Liver (tissue), 8 donors: ENCODE measurements at regions not wholly inside any gene's neighbourhood (a gene's known extent, or its start where the extent isn't known, plus 50 kb on each side); places are given as distances from the start of the nearest gene placed in this dataset.

ENCODE experiments used
- DNase-seq: peaks from one replicate; pipeline ENCODE4 v3.0.0-alpha.2; 2017; ENCODE audit warnings: low spot score
- H3K27ac ChIP-seq, 2 donors: one replicate each; pipeline ENCODE4 v1.7.0; 2013; ENCODE audit warnings: inconsistent platforms in 2 of 2, low read length in 2 of 2, control low read depth in 1 of 2, low read depth in 1 of 2, mild to moderate bottlenecking in 1 of 2
- H3K27me3 ChIP-seq, 4 donors: one replicate each; pipeline versions ENCODE4 v1.6.1 to v1.7.0; 2013; ENCODE audit warnings: low read length in 3 of 4, inconsistent platforms in 1 of 4, mild to moderate bottlenecking in 1 of 4, moderate library complexity in 1 of 4; ENCODE audit not compliant: control insufficient read depth in 4 of 4, insufficient read depth in 4 of 4
- H3K36me3 ChIP-seq, 4 donors: one replicate each; pipeline versions ENCODE4 v1.6.1 to v1.7.0; 2013; ENCODE audit warnings: low read length in 3 of 4, mild to moderate bottlenecking in 3 of 4, low read depth in 1 of 4, moderate library complexity in 1 of 4; ENCODE audit not compliant: control insufficient read depth in 4 of 4, insufficient read depth in 3 of 4
- H3K4me1 ChIP-seq, 4 donors: one replicate each; pipeline versions ENCODE4 v1.6.1 to v1.7.0; 2013; ENCODE audit warnings: low read length in 3 of 4, mild to moderate bottlenecking in 3 of 4, moderate library complexity in 1 of 4; ENCODE audit not compliant: control insufficient read depth in 4 of 4, insufficient read depth in 4 of 4
- H3K4me3 ChIP-seq, 3 donors: one replicate each; pipeline versions ENCODE4 v1.6.1 to v1.7.0; 2013; ENCODE audit warnings: low read length in 3 of 3, control low read depth in 1 of 3, low read depth in 1 of 3, mild to moderate bottlenecking in 1 of 3
- H3K9ac ChIP-seq, 2 donors: one replicate each; pipeline ENCODE4 v1.7.0; 2013; ENCODE audit warnings: low read length in 2 of 2, mild to moderate bottlenecking in 2 of 2, moderate library complexity in 2 of 2, control low read depth in 1 of 2, low read depth in 1 of 2
- H3K9me3 ChIP-seq, 4 donors: one replicate each; pipeline versions ENCODE4 v1.6.1 to v1.7.0; 2013; ENCODE audit warnings: low read length in 3 of 4; ENCODE audit not compliant: control insufficient read depth in 4 of 4
- EGR1 ChIP-seq, 2 donors: IDR thresholded peaks; 2 replicates each; pipeline ENCODE4 v1.6.1; 2016 to 2018; ENCODE audit warnings: antibody characterized with exemption in 2 of 2, low read depth in 2 of 2
- FOXA1 ChIP-seq: IDR thresholded peaks from 2 replicates; pipeline ENCODE4 v1.6.1; 2016; ENCODE audit warnings: antibody characterized with exemption
- FOXA2 ChIP-seq: IDR thresholded peaks from 2 replicates; pipeline ENCODE4 v1.6.1; 2016; ENCODE audit warnings: antibody characterized with exemption
- GABPA ChIP-seq, 2 donors: IDR thresholded peaks in 1 of 2; conservative IDR thresholded peaks in 1 of 2; 2 replicates each; pipeline ENCODE4 v1.6.1; 2016; ENCODE audit warnings: antibody characterized with exemption in 2 of 2, mild to moderate bottlenecking in 1 of 2, moderate library complexity in 1 of 2
- HNF4A ChIP-seq, 2 donors: conservative IDR thresholded peaks; 2 replicates each; pipeline ENCODE4 v1.6.1; 2016; ENCODE audit warnings: antibody characterized with exemption in 2 of 2, mild to moderate bottlenecking in 2 of 2
- HNF4G ChIP-seq: IDR thresholded peaks from 2 replicates; pipeline ENCODE4 v1.6.1; 2016; ENCODE audit warnings: antibody characterized with exemption
- JUND ChIP-seq, 2 donors: IDR thresholded peaks; 2 replicates each; pipeline ENCODE4 v1.6.1; 2016; ENCODE audit warnings: antibody characterized with exemption in 2 of 2
- NR2F2 ChIP-seq: IDR thresholded peaks from 2 replicates; pipeline ENCODE4 v1.6.1; 2016; ENCODE audit warnings: antibody characterized with exemption
- RXRA ChIP-seq, 2 donors: IDR thresholded peaks; 2 replicates each; pipeline ENCODE4 v1.6.1; 2017 to 2018; ENCODE audit warnings: antibody characterized with exemption in 2 of 2, mild to moderate bottlenecking in 1 of 2
- TAF1 ChIP-seq: conservative IDR thresholded peaks from 2 replicates; pipeline ENCODE4 v1.6.1; 2016; ENCODE audit warnings: antibody characterized with exemption, mild to moderate bottlenecking
- WGBS: extraction: QIAGEN DNeasy Blood & Tissue Kit; methylation state at CpG from one replicate; pipeline ENCODE4 v1.1.7; 2013; 5-methylcytosine and 5-hydroxymethylcytosine counted together
- TF ChIP-seq, protein P1 (sequence below): IDR thresholded peaks from 2 replicates; pipeline ENCODE4 v1.6.1; 2016; ENCODE audit warnings: antibody characterized with exemption
- TF ChIP-seq, protein P2 (sequence below): IDR thresholded peaks from 2 replicates; pipeline ENCODE4 v1.6.1; 2016; ENCODE audit warnings: antibody characterized with exemption, mild to moderate bottlenecking
- TF ChIP-seq, protein P3 (sequence below): fragments of 150-350 bp; IDR thresholded peaks from 2 replicates; pipeline ENCODE4 v1.5.1; 2017; ENCODE audit warnings: improper control_type of control experiment, low read depth, low read length; ENCODE audit not compliant: missing input control
- TF ChIP-seq, protein P4 (sequence below): IDR thresholded peaks from 2 replicates; pipeline ENCODE4 v1.6.1; 2016; ENCODE audit warnings: antibody characterized with exemption
- donor health status: healthy.
- donor health status: healthy.
- donor health status: healthy.
- donor health status: healthy.
- donor health status: healthy.

DNA sequence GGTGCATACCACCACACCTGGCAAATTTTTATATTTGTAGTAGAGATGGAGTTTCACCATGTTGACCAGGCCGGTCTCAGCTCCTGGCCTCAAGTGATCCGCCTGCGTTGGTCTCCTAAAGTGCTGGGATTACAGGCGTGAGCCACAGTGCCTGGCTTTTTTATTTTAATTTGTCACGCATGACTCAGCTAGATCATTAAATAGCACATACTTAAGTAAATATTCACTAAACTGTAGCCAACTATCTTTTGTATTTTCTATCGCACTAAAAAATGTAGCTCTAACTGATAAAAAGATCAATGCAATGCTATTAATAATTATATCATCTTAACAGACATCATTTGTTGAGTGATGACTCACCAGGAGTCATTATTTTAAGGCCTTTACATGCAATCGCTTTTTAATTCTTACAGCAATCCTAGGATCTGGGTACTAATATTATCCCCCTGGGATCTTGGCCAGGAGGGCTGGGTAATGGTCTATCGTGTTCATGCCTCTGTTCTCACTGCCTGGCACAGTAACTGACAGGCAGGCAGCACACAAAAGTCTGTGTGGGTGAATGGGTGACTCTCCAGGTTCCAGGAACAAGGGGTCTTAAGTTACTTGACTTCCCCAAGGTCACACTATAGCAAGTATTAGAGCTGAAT lies 693.5 kb upstream of the EEF2KMT start:
- Histone ChIP-seq H3K27me3 (peaks cover 0 to 4% (median 0%) of the 10 kb centered on the region in 4 donors), H3K36me3 (no peaks in the 10 kb centered on the region), H3K9ac (no peak overlapping the region), H3K27ac (no peak overlapping the region), H3K4me1 (no peaks in the 10 kb centered on the region), H3K4me3 (no peak overlapping the region), H3K9me3 (peaks cover 0 to 3% (median 0%) of the 10 kb centered on the region in 4 donors)
- no peak for DNase-seq
- TF ChIP-seq JUND (IDR thresholded peaks at IDR 0.05), result no peak
- TF ChIP-seq, protein P1, sequence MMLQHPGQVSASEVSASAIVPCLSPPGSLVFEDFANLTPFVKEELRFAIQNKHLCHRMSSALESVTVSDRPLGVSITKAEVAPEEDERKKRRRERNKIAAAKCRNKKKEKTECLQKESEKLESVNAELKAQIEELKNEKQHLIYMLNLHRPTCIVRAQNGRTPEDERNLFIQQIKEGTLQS, result no peak
- TF ChIP-seq, protein P2, sequence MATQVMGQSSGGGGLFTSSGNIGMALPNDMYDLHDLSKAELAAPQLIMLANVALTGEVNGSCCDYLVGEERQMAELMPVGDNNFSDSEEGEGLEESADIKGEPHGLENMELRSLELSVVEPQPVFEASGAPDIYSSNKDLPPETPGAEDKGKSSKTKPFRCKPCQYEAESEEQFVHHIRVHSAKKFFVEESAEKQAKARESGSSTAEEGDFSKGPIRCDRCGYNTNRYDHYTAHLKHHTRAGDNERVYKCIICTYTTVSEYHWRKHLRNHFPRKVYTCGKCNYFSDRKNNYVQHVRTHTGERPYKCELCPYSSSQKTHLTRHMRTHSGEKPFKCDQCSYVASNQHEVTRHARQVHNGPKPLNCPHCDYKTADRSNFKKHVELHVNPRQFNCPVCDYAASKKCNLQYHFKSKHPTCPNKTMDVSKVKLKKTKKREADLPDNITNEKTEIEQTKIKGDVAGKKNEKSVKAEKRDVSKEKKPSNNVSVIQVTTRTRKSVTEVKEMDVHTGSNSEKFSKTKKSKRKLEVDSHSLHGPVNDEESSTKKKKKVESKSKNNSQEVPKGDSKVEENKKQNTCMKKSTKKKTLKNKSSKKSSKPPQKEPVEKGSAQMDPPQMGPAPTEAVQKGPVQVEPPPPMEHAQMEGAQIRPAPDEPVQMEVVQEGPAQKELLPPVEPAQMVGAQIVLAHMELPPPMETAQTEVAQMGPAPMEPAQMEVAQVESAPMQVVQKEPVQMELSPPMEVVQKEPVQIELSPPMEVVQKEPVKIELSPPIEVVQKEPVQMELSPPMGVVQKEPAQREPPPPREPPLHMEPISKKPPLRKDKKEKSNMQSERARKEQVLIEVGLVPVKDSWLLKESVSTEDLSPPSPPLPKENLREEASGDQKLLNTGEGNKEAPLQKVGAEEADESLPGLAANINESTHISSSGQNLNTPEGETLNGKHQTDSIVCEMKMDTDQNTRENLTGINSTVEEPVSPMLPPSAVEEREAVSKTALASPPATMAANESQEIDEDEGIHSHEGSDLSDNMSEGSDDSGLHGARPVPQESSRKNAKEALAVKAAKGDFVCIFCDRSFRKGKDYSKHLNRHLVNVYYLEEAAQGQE, result no peak
- no peak for TF ChIP-seq NR2F2
- TF ChIP-seq, protein P3, sequence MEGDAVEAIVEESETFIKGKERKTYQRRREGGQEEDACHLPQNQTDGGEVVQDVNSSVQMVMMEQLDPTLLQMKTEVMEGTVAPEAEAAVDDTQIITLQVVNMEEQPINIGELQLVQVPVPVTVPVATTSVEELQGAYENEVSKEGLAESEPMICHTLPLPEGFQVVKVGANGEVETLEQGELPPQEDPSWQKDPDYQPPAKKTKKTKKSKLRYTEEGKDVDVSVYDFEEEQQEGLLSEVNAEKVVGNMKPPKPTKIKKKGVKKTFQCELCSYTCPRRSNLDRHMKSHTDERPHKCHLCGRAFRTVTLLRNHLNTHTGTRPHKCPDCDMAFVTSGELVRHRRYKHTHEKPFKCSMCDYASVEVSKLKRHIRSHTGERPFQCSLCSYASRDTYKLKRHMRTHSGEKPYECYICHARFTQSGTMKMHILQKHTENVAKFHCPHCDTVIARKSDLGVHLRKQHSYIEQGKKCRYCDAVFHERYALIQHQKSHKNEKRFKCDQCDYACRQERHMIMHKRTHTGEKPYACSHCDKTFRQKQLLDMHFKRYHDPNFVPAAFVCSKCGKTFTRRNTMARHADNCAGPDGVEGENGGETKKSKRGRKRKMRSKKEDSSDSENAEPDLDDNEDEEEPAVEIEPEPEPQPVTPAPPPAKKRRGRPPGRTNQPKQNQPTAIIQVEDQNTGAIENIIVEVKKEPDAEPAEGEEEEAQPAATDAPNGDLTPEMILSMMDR, result no peak
- no peak for TF ChIP-seq EGR1 (IDR thresholded peaks at IDR 0.05; ENCODE audit: low read depth in 2 of 2)
- no peak for TF ChIP-seq FOXA2
- TF ChIP-seq, protein P4, sequence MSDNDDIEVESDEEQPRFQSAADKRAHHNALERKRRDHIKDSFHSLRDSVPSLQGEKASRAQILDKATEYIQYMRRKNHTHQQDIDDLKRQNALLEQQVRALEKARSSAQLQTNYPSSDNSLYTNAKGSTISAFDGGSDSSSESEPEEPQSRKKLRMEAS, result no peak
- TF ChIP-seq TAF1, result no peak
- TF ChIP-seq FOXA1, result no peak
- TF ChIP-seq HNF4A (conservative IDR thresholded peaks at IDR 0.05), result no peak
- no peak for TF ChIP-seq RXRA (IDR thresholded peaks at IDR 0.05)
- TF ChIP-seq GABPA (IDR thresholded peaks at IDR 0.05 in 1 of 2, conservative IDR thresholded peaks at IDR 0.05 in 1 of 2), result no peak
- WGBS, result 65% methylated on average over 8 of the region's 8 CpGs

DNA sequence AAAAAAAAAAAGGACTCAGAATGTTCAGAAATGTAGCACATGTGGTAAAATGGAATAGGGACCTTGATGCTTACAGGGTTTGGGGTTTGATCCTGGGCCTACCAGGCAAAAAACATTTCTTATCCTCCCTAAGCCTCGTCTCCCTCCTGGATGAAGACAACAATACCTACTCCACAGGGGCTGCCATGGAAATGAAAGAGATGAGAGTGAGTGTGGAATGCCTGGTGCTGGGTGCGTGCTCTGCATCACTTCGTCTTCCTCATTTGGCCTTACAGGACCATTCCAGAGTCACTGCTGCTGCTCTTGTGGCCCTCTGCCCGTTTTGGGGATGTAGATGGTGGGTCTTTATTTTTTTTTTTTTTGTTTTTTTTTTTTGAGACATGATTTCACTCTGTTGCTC lies 692.9 kb upstream of the EEF2KMT start:
- TF ChIP-seq HNF4G (no peak), FOXA1 (no peak), FOXA2 (no peak), TAF1 (no peak)
- TF ChIP-seq, protein P2, result no peak
- TF ChIP-seq, protein P4, result no peak
- TF ChIP-seq, protein P1, result no peak
- Histone ChIP-seq H3K27ac (no peak overlapping the region), H3K9ac (no peak overlapping the region), H3K9me3 (no peaks in the 10 kb centered on the region), H3K36me3 (no peaks in the 10 kb centered on the region), H3K4me3 (no peak overlapping the region), H3K4me1 (no peaks in the 10 kb centered on the region), H3K27me3 (peaks cover 0 to 4% (median 0%) of the 10 kb centered on the region in 4 donors)
- WGBS, result 51% methylated on average over 4 of the region's 4 CpGs
- DNase-seq, result no peak
